CD4-positive, alpha-beta T cell (primary cell): ENCODE measurements at regions not wholly inside any gene's neighbourhood (a gene's known extent, or its start where the extent isn't known, plus 50 kb on each side); places are given as distances from the start of the nearest gene placed in this dataset.

ENCODE experiments used
- ATAC-seq: fragments of 200-7000 bp; cut with Tn5 transposase; one replicate; pipeline ENCODE4 v1.10.0; 2022; ENCODE audit warnings: mild to moderate bottlenecking; ENCODE audit not compliant: poor library complexity
- CTCF ChIA-PET: fragments of 350-600 bp; sonication (Branson Sonifier 250); formaldehyde crosslinking; loops from one replicate; lab custom pipeline; 2021; ENCODE audit warnings: antibody characterized with exemption, inconsistent platforms; lab: Charles Lee
- POLR2A ChIA-PET: fragments of 350-600 bp; sonication (Branson Sonifier 250); formaldehyde crosslinking; loops from one replicate; lab custom pipeline; 2021; ENCODE audit warnings: antibody characterized with exemption, inconsistent platforms; lab: Charles Lee
- DNase-seq, 14 experiments: peaks; one replicate each; pipeline ENCODE4 v3.0.0-alpha.2; 2013 to 2020; ENCODE audit warnings: mixed read lengths in 2 of 14
- H3K27ac ChIP-seq, 2 donors: one replicate each; pipeline versions ENCODE4 v1.5.1 to v1.7.0; 2013; ENCODE audit warnings: low read length in 2 of 2, low read depth in 1 of 2, mild to moderate bottlenecking in 1 of 2
- H3K27me3 ChIP-seq, 2 experiments: 1 replicate in 1 of 2; 2 replicates in 1 of 2; pipeline versions ENCODE4 v1.6.1 to v1.7.0; 2013; ENCODE audit warnings: low read length in 2 of 2, control low read depth in 1 of 2, mild to moderate bottlenecking in 1 of 2, moderate library complexity in 1 of 2; ENCODE audit not compliant: insufficient read depth in 2 of 2, control insufficient read depth in 1 of 2
- H3K36me3 ChIP-seq: one replicate; pipeline ENCODE4 v1.6.1; 2013; ENCODE audit warnings: low read length, control low read depth; ENCODE audit not compliant: insufficient read depth
- H3K4me1 ChIP-seq: one replicate; pipeline ENCODE4 v1.6.1; 2013; ENCODE audit warnings: low read length, control low read depth; ENCODE audit not compliant: insufficient read depth
- H3K4me3 ChIP-seq: one replicate; pipeline ENCODE4 v1.5.1; 2013; ENCODE audit warnings: mild to moderate bottlenecking, low read length, moderate library complexity
- H3K9me3 ChIP-seq, 2 experiments: 1 replicate in 1 of 2; 2 replicates in 1 of 2; pipeline versions ENCODE4 v1.6.1 to v1.7.0; 2013; ENCODE audit warnings: low read length in 2 of 2, mild to moderate bottlenecking in 2 of 2, control low read depth in 1 of 2, moderate library complexity in 1 of 2; ENCODE audit not compliant: control insufficient read depth in 1 of 2, insufficient read depth in 1 of 2
- H3K27ac Mint-ChIP-seq: one replicate; pipeline ENCODE4 v1.8.0; 2020; ENCODE audit warnings: mixed read lengths
- H3K27me3 Mint-ChIP-seq: one replicate; pipeline ENCODE4 v1.8.0; 2021; ENCODE audit warnings: mixed read lengths
- H3K36me3 Mint-ChIP-seq: one replicate; pipeline ENCODE4 v1.8.0; 2021; ENCODE audit warnings: low read depth, mixed read lengths
- H3K4me1 Mint-ChIP-seq: one replicate; pipeline ENCODE4 v1.8.0; 2021; ENCODE audit warnings: low read depth, mixed read lengths
- H3K4me3 Mint-ChIP-seq: one replicate; pipeline ENCODE4 v1.8.0; 2020; ENCODE audit warnings: mild to moderate bottlenecking, mixed read lengths
- H3K9me3 Mint-ChIP-seq: one replicate; pipeline ENCODE4 v1.8.0; 2020; ENCODE audit warnings: mixed read lengths
- intact Hi-C, 2 experiments: fragments of 100-400 bp; cut with DNase I in 1 of 2; cut with micrococcal nuclease in 1 of 2; formaldehyde crosslinking; loops; one replicate each; pipeline versions ENCODE4 v1.15.1 to v1.9.0; 2023 to 2025; cut with DNase I, micrococcal nuclease
- TF ChIP-seq, protein P1 (sequence below): fragments of 200-600 bp; IDR thresholded peaks from one replicate; pipeline ENCODE4 v1.8.0; 2022; ENCODE audit warnings: antibody characterized with exemption, mild to moderate bottlenecking

DNA sequence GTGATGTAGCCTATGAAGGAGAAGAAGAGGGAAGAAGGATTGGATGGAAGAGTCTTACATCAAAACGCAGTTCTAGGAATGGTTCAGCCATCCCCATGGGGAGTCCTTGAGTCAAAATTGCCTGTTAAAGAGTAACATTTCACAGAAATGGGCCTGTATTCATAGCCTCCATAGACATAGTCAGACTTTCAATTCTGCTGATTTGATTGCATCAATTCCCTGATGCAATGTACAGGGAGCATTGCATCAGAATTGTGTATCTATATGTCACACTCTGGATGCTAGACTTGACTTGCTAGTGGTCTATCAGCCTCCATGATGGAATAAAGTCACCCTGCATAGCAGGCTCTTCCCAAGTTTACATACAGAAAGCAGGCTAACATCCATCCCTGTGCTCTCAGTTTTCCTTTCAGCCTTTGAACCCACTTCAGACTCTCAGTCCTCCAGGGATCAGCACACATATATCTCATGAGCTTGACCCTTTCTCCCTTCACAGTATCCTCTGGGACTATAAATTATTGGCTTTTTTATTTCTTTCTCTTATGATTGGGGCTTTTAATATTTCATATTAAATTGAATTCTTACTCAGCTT lies 1111.7 kb upstream of the B3GALT2 start:
- Mint-ChIP-seq H3K27ac (no peak overlapping the region), H3K4me3 (no peak overlapping the region), H3K4me1 (peaks cover 15% of the 10 kb centered on the region), H3K36me3 (no peaks in the 10 kb centered on the region), H3K27me3 (no peaks in the 10 kb centered on the region), H3K9me3 (no peaks in the 10 kb centered on the region)
- DNase-seq = no peak
- ChIA-PET CTCF (no interaction called here), POLR2A (no interaction called here)
- H3K27ac ChIP-seq = no peak overlapping the region
- H3K27me3 ChIP-seq = no peaks in the 10 kb centered on the region
- TF ChIP-seq, protein P1, sequence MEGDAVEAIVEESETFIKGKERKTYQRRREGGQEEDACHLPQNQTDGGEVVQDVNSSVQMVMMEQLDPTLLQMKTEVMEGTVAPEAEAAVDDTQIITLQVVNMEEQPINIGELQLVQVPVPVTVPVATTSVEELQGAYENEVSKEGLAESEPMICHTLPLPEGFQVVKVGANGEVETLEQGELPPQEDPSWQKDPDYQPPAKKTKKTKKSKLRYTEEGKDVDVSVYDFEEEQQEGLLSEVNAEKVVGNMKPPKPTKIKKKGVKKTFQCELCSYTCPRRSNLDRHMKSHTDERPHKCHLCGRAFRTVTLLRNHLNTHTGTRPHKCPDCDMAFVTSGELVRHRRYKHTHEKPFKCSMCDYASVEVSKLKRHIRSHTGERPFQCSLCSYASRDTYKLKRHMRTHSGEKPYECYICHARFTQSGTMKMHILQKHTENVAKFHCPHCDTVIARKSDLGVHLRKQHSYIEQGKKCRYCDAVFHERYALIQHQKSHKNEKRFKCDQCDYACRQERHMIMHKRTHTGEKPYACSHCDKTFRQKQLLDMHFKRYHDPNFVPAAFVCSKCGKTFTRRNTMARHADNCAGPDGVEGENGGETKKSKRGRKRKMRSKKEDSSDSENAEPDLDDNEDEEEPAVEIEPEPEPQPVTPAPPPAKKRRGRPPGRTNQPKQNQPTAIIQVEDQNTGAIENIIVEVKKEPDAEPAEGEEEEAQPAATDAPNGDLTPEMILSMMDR = no peak
- peaks cover 4% of the 10 kb centered on the region for H3K4me1 ChIP-seq
- intact Hi-C loops = loop anchor here (5.0 to 10.0 kb wide), 4 partner anchors 1043 to 1491 kb away; partner anchors contain the start of gene RGS2 (in 1 of the 2)
- H3K36me3 ChIP-seq = no peaks in the 10 kb centered on the region
- H3K4me3 ChIP-seq = no peak overlapping the region
- no peaks in the 10 kb centered on the region for H3K9me3 ChIP-seq
- no peak for ATAC-seq

DNA sequence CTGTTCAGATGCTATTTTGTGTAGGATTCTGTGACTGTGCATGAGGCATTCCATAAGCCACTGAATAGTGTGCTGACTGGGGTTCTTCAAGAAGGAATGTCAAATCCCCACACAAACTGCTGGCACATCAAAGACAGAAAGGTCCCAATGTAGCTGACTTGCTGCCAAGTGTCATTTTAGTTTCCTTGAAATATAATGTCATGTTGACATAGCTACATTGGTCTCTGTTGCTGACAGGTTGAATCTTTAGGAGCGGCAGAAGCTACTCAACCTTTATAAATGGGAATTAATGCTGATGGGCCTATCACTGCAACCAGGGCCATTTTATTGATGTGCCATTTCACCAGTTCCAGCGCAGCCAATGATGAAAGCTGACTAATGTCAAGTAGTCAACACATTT lies 1110.7 kb upstream of the B3GALT2 start:
- TF ChIP-seq, protein P1 = no peak
- no peaks in the 10 kb centered on the region for H3K27me3 ChIP-seq
- CTCF ChIA-PET = no interaction called here
- H3K9me3 ChIP-seq = no peaks in the 10 kb centered on the region
- Mint-ChIP-seq H3K27me3 (no peaks in the 10 kb centered on the region), H3K4me1 (peaks cover 15% of the 10 kb centered on the region), H3K4me3 (no peak overlapping the region), H3K9me3 (no peaks in the 10 kb centered on the region), H3K36me3 (no peaks in the 10 kb centered on the region), H3K27ac (no peak overlapping the region)
- H3K4me1 ChIP-seq = peaks cover 4% of the 10 kb centered on the region
- no peak overlapping the region for H3K4me3 ChIP-seq
- DNase-seq (no peak), ATAC-seq (no peak)
- POLR2A ChIA-PET = interaction anchor here (0.6 to 0.8 kb wide), 2 partner anchors 117 to 1111 kb away, joined by 3 to 4 read pairs; partner anchors contain the start of gene B3GALT2
- intact Hi-C loops = loop anchor here (2.0 to 10.0 kb wide), 5 partner anchors 1042 to 1490 kb away; partner anchors contain the start of gene RGS2 (in 1 of the 2)
- H3K27ac ChIP-seq = no peak overlapping the region
- no peaks in the 10 kb centered on the region for H3K36me3 ChIP-seq

DNA sequence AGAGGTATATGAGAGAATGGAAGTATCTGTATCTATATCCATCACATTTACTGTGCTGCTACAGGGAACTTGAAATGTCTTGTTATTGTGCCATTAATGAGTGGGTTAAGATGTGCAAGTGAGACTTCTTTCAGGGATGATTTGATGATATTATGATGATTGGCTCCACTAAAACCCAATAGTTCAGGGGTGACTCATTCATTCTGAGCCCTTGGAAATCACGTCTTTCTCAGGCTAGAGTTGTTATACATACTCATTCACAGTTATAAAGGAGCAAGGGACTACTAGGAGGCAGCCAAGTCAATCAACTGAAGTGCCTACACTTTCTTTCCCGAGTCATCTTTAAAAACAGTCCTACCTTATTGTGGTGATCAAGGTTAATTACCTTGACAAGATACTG lies 1109.8 kb upstream of the B3GALT2 start:
- peaks cover 4% of the 10 kb centered on the region for H3K4me1 ChIP-seq
- no peak overlapping the region for H3K4me3 ChIP-seq
- H3K9me3 ChIP-seq = no peaks in the 10 kb centered on the region
- no peaks in the 10 kb centered on the region for H3K36me3 Mint-ChIP-seq
- no peak for DNase-seq
- TF ChIP-seq, protein P1 = no peak
- no peaks in the 10 kb centered on the region for H3K27me3 Mint-ChIP-seq
- ATAC-seq = no peak
- H3K4me3 Mint-ChIP-seq = no peak overlapping the region
- no peak overlapping the region for H3K27ac Mint-ChIP-seq
- H3K4me1 Mint-ChIP-seq = peaks cover 18% of the 10 kb centered on the region
- no peaks in the 10 kb centered on the region for H3K27me3 ChIP-seq
- intact Hi-C loops = loop anchor here (2.0 to 10.0 kb wide), 5 partner anchors 1041 to 1489 kb away; partner anchors contain the start of gene RGS2 (in 1 of the 2)
- no peak overlapping the region for H3K27ac ChIP-seq
- no peaks in the 10 kb centered on the region for H3K9me3 Mint-ChIP-seq
- POLR2A ChIA-PET = no interaction called here
- no peaks in the 10 kb centered on the region for H3K36me3 ChIP-seq
- CTCF ChIA-PET = no interaction called here
